H1 (cell line): ENCODE measurements at regions not wholly inside any gene's neighbourhood (a gene's known extent, or its start where the extent isn't known, plus 50 kb on each side); places are given as distances from the start of the nearest gene placed in this dataset.

Source experiments
- FOSL1 ChIP-seq: IDR thresholded peaks from 2 replicates; pipeline ENCODE4 v1.6.1; 2011; ENCODE audit warnings: mild to moderate bottlenecking, low read depth, low read length, moderate library complexity; ENCODE audit not compliant: insufficient read depth
- KDM4A ChIP-seq: IDR thresholded peaks from one replicate; pipeline ENCODE4 v1.7.1; 2012; ENCODE audit warnings: low read depth, mild to moderate bottlenecking, moderate library complexity, low read length, inconsistent platforms; ENCODE audit not compliant: severe bottlenecking
- RNF2 ChIP-seq: fragments of 200-900, 300-1000 bp; sonication (generic); IDR thresholded peaks from 2 replicates; pipeline ENCODE4 v1.7.1; 2016; ENCODE audit warnings: borderline replicate concordance, low read depth, mild to moderate bottlenecking, antibody characterized with exemption, low read length; ENCODE audit not compliant: poor library complexity, severe bottlenecking; ENCODE audit errors: missing control alignments
- SRF ChIP-seq: IDR thresholded peaks from 2 replicates; pipeline ENCODE4 v1.6.1; 2011; ENCODE audit warnings: mild to moderate bottlenecking, low read depth, low read length, moderate library complexity

- TF ChIP-seq KDM4A (no peak), SRF (no peak), FOSL1 (no peak), RNF2 (no peak)
Measured at GRCh38 chr2:67057901-67058703, 339.0 kb upstream of the ETAA1 start (continued).
